K562 (cell line): ENCODE measurements at regions not wholly inside any gene's neighbourhood (a gene's known extent, or its start where the extent isn't known, plus 50 kb on each side); places are given as distances from the start of the nearest gene placed in this dataset.

ENCODE experiments used
- CHD1 ChIP-seq: fragments of 200-600 bp; sonication (generic); IDR thresholded peaks from one replicate; pipeline ENCODE4 v1.6.1; 2012; ENCODE audit warnings: mild to moderate bottlenecking, moderate library complexity, low read length, inconsistent platforms
- FIP1L1 ChIP-seq: fragments of 200-400 bp; formaldehyde crosslinking; IDR thresholded peaks from 2 replicates; pipeline ENCODE4 v1.6.1; 2018; ENCODE audit warnings: mild to moderate bottlenecking, low read depth, low read length; ENCODE audit not compliant: poor library complexity, severe bottlenecking
- MAX ChIP-seq: sonication (generic); formaldehyde crosslinking; IDR thresholded peaks from 2 replicates; pipeline ENCODE4 v1.9.0; 2022; ENCODE audit warnings: mild to moderate bottlenecking, missing genetic modification reagents
- MAZ ChIP-seq, 2 experiments: fragments of 450-650 bp in 1 of 2; sonication (generic) in 1 of 2; formaldehyde crosslinking; IDR thresholded peaks in 1 of 2; conservative IDR thresholded peaks in 1 of 2; 2 replicates each; pipeline versions ENCODE4 v1.4.0 to v1.5.0; 2020; ENCODE audit warnings: mild to moderate bottlenecking in 1 of 2, missing genetic modification reagents in 1 of 2
- MED1 ChIP-seq: sonication (generic); formaldehyde crosslinking; IDR thresholded peaks from 2 replicates; pipeline ENCODE4 v1.8.1; 2023; ENCODE audit warnings: missing genetic modification reagents, borderline replicate concordance
- POLR2AphosphoS5 ChIP-seq: IDR thresholded peaks from 2 replicates; pipeline ENCODE4 v1.6.1; 2011; ENCODE audit warnings: mild to moderate bottlenecking, low read depth, low read length, moderate library complexity; ENCODE audit not compliant: control insufficient read depth, insufficient read depth
- TF ChIP-seq, protein P1 (sequence below): sonication (generic); formaldehyde crosslinking; IDR thresholded peaks from 2 replicates; pipeline ENCODE4 v1.8.0; 2022; ENCODE audit warnings: mild to moderate bottlenecking, missing genetic modification reagents

- TF ChIP-seq CHD1 (no peak), POLR2AphosphoS5 (no peak), MAZ (CRISPR knock-in tag; conservative IDR thresholded peaks at IDR 0.05 in 1 of 2, IDR thresholded peaks at IDR 0.05 in 1 of 2) (no peak), MAX (CRISPR knock-in tag) (no peak), MED1 (no peak), FIP1L1 (no peak)
- TF ChIP-seq, protein P1, sequence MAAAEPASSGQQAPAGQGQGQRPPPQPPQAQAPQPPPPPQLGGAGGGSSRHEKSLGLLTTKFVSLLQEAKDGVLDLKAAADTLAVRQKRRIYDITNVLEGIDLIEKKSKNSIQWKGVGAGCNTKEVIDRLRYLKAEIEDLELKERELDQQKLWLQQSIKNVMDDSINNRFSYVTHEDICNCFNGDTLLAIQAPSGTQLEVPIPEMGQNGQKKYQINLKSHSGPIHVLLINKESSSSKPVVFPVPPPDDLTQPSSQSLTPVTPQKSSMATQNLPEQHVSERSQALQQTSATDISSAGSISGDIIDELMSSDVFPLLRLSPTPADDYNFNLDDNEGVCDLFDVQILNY: no peak
These were observed 68.6 kb downstream of the TMEM100 start for GRCh38 chr17:55654022-55654421.
